DND-41 (cell line): ENCODE measurements at regions not wholly inside any gene's neighbourhood (a gene's known extent, or its start where the extent isn't known, plus 50 kb on each side); places are given as distances from the start of the nearest gene placed in this dataset.

Experiments used
- ATAC-seq: fragments of 200-7000 bp; cut with Tn5 transposase; 3 replicates; pipeline ENCODE4 v1.9.1; 2021; ENCODE audit warnings: low read depth; ENCODE audit not compliant: insufficient read depth
- DNase-seq: peaks from one replicate; pipeline ENCODE4 v3.0.0-alpha.2; 2020
- H2AFZ ChIP-seq: 2 replicates; pipeline ENCODE4 v1.6.0; 2012; ENCODE audit warnings: low read depth, low read length
- H3K27ac ChIP-seq: 2 replicates; pipeline ENCODE4 v1.5.1; 2012; ENCODE audit warnings: low read length, inconsistent platforms
- H3K27me3 ChIP-seq: fragments of 200-600 bp; sonication (generic); 2 replicates; pipeline ENCODE4 v1.6.0; 2012; ENCODE audit warnings: low read length, mild to moderate bottlenecking, inconsistent platforms; ENCODE audit not compliant: insufficient read depth, poor library complexity
- H3K36me3 ChIP-seq: 2 replicates; pipeline ENCODE4 v1.5.1; 2012; ENCODE audit warnings: low read length, inconsistent platforms; ENCODE audit not compliant: insufficient read depth
- H3K4me1 ChIP-seq: 2 replicates; pipeline ENCODE4 v1.5.1; 2012; ENCODE audit warnings: mild to moderate bottlenecking, low read length; ENCODE audit not compliant: insufficient read depth
- H3K4me2 ChIP-seq: 2 replicates; pipeline ENCODE4 v1.6.0; 2012; ENCODE audit warnings: mild to moderate bottlenecking, moderate library complexity, low read length, inconsistent platforms; ENCODE audit not compliant: insufficient read depth
- H3K4me3 ChIP-seq, 2 experiments: fragments of 200-600 bp in 1 of 2; shearing (Covaris generic) in 1 of 2; 2 replicates each; pipeline ENCODE4 v1.5.1; 2012 to 2016; ENCODE audit warnings: inconsistent platforms in 2 of 2, low read length in 2 of 2, mild to moderate bottlenecking in 2 of 2, low read depth in 1 of 2, moderate library complexity in 1 of 2
- H3K79me2 ChIP-seq: 2 replicates; pipeline ENCODE4 v1.6.0; 2012; ENCODE audit warnings: low read length, inconsistent platforms; ENCODE audit not compliant: insufficient read depth
- H3K9ac ChIP-seq: 2 replicates; pipeline ENCODE4 v1.6.0; 2012; ENCODE audit warnings: low read depth, mild to moderate bottlenecking, inconsistent platforms, low read length, moderate library complexity
- H3K9me3 ChIP-seq: 2 replicates; pipeline ENCODE4 v1.5.1; 2012; ENCODE audit warnings: low read length, moderate library complexity, mild to moderate bottlenecking, inconsistent platforms; ENCODE audit not compliant: insufficient read depth, severe bottlenecking
- H4K20me1 ChIP-seq: 2 replicates; pipeline ENCODE4 v1.6.0; 2012; ENCODE audit warnings: low read length; ENCODE audit not compliant: insufficient read depth
- CTCF ChIP-seq: IDR thresholded peaks from 2 replicates; pipeline ENCODE4 v1.5.1; 2012; ENCODE audit warnings: borderline replicate concordance, low read length, moderate library complexity, mild to moderate bottlenecking; ENCODE audit not compliant: poor library complexity, severe bottlenecking; ENCODE audit errors: extremely low read depth
- EZH2 ChIP-seq: IDR thresholded peaks from 3 replicates; pipeline ENCODE4 v1.6.1; 2012; ENCODE audit warnings: borderline replicate concordance, low read depth, mild to moderate bottlenecking, moderate library complexity, low read length, inconsistent platforms; ENCODE audit not compliant: severe bottlenecking

GRCh38 chr20:19129976-19130612 is 82.3 kb upstream of the SLC24A3 start:
- DNase-seq (no peak), ATAC-seq (no peak)
- Histone ChIP-seq H3K9me3 (no peaks in the 10 kb centered on the region), H3K36me3 (no peaks in the 10 kb centered on the region), H3K4me2 (no peak overlapping the region), H3K9ac (no peak overlapping the region), H2AFZ (no peak overlapping the region), H3K4me1 (no peaks in the 10 kb centered on the region), H3K4me3 (no peak overlapping the region), H4K20me1 (no peaks in the 10 kb centered on the region), H3K27me3 (no peaks in the 10 kb centered on the region), H3K79me2 (no peaks in the 10 kb centered on the region), H3K27ac (no peak overlapping the region)
- no peak for TF ChIP-seq EZH2
- TF ChIP-seq CTCF = no peak

- no peak overlapping the region for H3K27ac ChIP-seq
- no peaks in the 10 kb centered on the region for H3K9me3 ChIP-seq
- no peaks in the 10 kb centered on the region for H4K20me1 ChIP-seq
- no peak overlapping the region for H3K9ac ChIP-seq
- H3K4me2 ChIP-seq = no peak overlapping the region
- H3K79me2 ChIP-seq = no peaks in the 10 kb centered on the region
- ATAC-seq = no peak
- H3K4me3 ChIP-seq = no peak overlapping the region
- DNase-seq = no peak
- no peak overlapping the region for H2AFZ ChIP-seq
- H3K36me3 ChIP-seq = no peaks in the 10 kb centered on the region
- no peak for TF ChIP-seq EZH2
- TF ChIP-seq CTCF = no peak
- H3K4me1 ChIP-seq = no peaks in the 10 kb centered on the region
- no peaks in the 10 kb centered on the region for H3K27me3 ChIP-seq
Observed at GRCh38 chr20:19130613-19130984, 81.8 kb upstream of the SLC24A3 start.

- H3K9me3 ChIP-seq = peaks cover 9% of the 10 kb centered on the region
- H2AFZ ChIP-seq = no peak overlapping the region
- no peak overlapping the region for H3K9ac ChIP-seq
- no peaks in the 10 kb centered on the region for H3K4me1 ChIP-seq
- TF ChIP-seq CTCF = no peak
- no peak for TF ChIP-seq EZH2
- no peak overlapping the region for H3K4me3 ChIP-seq
- H3K4me2 ChIP-seq = no peak overlapping the region
- no peaks in the 10 kb centered on the region for H3K79me2 ChIP-seq
- DNase-seq = no peak
- no peaks in the 10 kb centered on the region for H3K27me3 ChIP-seq
- H3K27ac ChIP-seq = no peak overlapping the region
- ATAC-seq = no peak
- no peaks in the 10 kb centered on the region for H4K20me1 ChIP-seq
- H3K36me3 ChIP-seq = no peaks in the 10 kb centered on the region
Observed at GRCh38 chr20:19137641-19138040, 74.8 kb upstream of the SLC24A3 start.
